CD4-positive, alpha-beta T cell treated with Interleukin-15 for 4 hours (primary cell): ENCODE measurements at regions not wholly inside any gene's neighbourhood (a gene's known extent, or its start where the extent isn't known, plus 50 kb on each side); places are given as distances from the start of the nearest gene placed in this dataset.
"Not testable (repeated sequence)": the region's sequence is repeated elsewhere in the genome, so short reads cannot be mapped to it uniquely, and the experiment has no call there.

ENCODE experiments used
- DNase-seq: peaks from one replicate; pipeline ENCODE4 v3.0.0-alpha.2; 2020; ENCODE audit warnings: low spot score

DNA sequence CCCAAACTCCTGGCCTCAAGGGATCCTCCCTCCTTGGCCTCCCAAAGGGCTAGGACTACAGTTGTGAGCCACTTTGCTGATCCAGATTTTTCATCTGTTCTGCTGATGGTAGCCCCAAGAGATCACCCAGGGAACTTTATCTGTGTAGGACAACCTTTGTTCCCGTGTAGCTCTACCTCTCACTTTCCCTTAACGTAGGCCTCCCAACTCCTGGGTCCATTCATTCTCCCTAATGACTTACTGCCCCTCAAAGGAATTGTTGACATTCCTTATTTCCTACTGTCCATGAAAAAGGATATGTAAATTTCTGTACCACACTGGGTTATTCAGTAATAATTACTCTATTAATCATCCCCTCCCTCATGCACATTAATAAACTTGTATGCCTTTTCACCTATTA is 51.0 kb upstream of the PHF24 start:
- no peak for DNase-seq

DNA sequence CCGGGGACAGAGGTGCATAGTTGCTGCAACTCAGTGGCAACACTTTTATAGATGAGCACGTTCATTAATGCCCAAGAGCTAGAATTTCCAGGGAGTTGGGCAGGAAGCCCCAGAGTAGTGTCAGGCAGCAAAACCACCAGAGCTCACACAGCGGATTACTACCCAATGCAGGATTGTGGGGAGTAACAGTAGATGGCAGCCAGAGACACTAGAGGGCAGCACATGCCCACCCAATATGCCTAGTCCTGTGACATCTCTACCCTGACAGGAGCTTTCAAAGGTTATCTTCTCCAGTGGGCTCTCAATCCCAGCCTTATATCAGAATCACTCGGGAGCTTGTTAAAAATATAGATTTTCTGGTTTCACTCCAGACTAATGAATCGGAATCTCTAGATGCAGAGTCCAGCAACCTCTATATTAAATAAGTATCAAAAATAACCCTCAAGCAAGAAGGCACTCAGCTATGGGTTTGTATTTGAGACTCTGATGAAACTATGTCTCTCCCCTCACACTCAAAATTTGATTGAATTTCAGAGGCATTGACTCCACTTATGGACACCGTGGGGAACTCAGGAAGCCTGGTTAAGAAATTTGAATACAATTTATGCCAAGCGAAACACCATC is 58.4 kb upstream of the PHF24 start:
- peak; percentile 80 for DNase-seq

DNA sequence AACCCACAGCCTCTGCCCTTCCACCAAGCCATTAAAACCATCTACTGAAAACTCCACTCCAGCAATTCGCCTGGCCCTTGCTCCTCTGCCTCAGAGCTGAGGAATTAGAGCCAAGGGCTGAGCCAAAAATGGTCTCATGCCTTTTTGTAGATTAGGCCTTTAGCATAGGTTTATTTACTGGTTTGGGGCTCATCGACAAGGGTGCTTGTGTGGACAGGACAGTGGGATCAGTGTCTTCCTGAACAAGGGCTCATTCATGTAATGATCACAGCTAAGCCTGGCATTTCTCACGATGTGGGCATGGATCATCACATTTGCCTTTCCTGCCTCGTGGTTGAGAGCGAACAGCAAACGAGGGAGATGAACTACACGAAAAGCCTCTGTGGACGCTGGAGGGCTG is 59.2 kb upstream of the PHF24 start:
- DNase-seq = no peak

DNA sequence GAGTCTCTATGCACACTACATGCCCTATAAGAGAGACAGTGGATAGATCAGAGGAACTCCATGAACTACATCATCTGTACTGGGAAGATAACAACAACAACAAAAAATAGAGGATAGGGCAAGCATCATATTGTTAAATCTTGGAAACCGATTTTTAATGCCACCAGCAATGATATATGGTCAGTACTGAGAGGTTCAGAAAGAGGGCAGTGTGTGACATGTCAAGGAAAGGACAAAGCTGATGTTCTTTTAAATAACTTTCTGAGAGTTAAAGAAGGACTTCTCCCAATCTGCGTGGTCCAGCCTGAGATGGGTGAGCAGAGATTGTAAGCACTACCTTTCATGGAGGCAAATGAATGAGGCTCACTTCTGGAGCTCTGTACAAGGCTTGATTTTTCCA is 62.0 kb upstream of the PHF24 start:
- no peak for DNase-seq

DNA sequence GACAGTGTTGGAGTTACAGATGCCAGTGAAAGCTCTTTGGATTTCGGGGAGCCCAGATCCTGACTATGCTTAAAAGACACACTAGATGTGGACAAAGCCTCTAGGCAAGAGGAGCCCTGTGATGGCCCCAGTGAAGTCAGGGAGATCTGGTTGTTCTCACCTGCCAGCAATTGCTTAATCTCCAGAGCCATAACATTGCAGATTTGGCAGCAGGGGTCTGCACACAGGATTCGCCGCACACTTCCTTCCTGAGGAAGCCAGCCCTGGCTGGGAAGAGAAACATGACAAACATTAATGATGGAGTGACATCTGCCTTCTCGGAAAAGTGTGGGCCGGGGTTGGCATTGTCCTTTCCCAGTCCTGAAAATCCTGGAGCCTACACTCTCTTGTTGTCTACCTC is 65.2 kb upstream of the PHF24 start:
- DNase-seq = no peak

DNA sequence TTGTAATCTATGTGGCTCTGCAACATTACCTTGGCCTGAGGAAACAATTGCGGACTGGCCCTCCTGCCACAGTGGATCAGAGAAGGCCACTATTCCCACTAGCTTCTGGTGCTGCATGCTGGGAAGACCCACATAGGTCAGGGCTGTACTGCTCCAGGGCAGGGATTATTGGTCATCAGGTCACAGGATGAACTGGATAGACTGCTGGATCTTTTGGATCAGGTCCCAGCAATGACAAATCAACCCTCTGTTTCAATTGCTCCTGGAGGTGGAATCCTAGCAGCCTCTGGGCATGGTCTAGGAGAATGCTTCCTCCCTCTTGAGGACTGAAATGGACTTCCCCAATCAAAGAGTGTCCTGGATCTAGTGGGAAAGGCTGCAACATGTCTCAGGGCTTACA is 66.7 kb upstream of the PHF24 start:
- DNase-seq = no peak

DNA sequence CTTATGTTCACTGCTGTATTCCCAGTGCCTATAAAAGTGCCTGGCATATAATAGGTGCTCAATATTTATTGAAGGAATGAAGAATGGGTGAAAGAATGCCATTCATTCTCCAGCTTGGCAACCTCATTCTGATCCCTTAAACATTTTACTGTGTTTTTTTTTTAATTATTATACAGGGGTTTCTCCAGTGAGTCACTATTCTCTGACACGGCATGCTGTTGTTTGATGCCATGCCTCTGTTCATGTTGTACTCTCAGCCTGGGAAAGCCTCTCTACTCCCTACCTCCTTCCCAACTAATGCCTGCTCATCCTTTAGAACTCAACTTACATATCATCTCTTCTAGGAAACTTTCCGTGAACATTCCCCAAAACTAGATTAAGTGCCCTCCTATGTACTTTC is 70.2 kb upstream of the PHF24 start:
- DNase-seq = no peak

DNA sequence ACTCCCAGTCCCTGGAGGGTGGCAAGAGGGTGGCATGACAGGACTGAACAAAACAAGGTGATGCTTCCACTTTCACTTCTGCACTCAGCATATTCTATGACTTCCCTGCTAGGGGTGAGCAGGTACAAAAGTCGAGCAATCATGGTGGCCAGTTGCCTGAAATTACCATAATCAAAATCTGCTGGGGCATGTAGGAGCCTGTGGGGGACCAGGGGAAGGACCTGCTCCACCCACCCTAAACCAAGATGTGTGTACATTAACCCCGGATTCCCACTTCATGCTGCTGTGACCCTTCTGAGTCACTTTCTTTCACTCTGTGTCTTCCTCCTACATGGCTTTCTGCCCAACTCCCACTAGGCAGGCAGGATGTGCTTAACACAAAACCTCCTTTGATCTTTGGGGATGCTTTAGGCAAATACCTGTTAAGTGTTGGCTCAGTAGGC is 73.3 kb upstream of the PHF24 start:
- no peak for DNase-seq

DNA sequence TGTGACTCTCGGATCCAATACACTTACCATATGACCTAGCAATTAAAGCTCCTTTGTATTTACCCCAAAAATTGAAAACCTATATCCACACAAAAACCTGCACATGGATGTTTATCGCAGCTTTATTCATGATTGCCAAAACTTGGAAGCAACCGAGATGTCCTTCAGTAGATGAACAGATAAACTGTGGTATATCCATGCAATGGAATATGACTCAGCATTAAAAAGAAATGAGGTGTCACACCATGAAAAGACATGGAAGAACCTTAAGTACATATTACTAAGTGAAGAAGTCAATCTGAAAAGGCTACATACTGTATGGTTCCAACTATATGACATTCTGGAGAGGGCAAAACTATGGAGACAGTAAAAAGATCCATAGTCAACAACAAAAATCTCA is 82.0 kb upstream of the PHF24 start:
- no peak for DNase-seq

DNA sequence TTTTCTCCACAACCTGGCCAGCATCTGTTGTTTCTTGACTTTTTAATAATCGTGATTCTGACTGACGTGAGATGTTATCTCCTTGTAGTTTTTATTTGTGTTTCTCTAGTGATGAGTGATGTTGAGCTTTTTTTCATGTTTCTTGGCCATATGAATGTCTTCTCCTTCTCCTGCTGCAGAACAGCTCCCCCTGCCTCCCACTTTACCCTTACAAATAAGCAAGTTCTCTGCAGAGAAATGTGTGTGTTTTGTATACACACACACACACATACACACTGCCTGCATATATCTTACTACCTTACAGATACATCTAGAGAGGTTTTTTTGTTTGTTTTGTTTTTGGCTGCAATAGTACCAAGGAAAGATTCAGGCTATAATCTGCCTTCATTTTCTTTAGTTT is 88.7 kb upstream of the PHF24 start:
- DNase-seq = no peak

DNA sequence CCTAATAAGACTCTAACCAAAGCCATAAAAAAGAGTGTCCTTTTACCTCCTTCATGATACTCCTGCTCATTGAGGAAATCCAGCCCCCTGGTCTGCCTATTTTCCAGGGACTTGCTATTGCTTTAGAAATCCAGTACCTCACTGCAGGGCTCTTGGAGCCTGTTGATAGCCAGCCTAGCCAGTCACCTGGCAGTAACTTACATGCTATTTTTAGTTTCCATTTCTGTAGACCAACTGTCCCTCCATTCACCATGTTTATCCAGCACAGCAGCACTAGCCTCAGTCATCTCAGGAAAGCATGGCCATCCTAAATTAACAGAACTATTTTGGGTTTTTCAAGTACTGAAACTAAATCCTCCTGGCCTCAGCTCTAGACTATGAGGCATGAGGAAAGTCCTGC is 91.5 kb upstream of the PHF24 start:
- no peak for DNase-seq

DNA sequence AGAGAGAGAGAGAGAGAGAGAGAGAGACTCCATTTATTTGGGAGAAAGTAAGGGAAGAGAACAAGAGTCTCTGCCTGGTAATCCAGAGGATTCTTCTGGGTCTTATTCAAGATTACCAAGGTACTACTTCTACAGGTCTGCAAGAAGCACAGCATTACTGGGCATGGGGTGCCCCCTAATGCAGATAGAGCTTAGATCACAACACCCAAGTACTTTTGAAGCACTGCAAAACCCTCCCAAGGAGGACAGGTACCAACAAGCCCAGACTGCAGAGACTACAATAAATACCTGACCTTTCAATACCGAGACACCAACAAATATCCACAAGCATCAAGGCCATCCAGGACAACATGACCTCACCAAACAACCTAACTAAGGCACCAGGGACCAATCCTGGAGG is 94.7 kb upstream of the PHF24 start:
- no peak for DNase-seq

DNA sequence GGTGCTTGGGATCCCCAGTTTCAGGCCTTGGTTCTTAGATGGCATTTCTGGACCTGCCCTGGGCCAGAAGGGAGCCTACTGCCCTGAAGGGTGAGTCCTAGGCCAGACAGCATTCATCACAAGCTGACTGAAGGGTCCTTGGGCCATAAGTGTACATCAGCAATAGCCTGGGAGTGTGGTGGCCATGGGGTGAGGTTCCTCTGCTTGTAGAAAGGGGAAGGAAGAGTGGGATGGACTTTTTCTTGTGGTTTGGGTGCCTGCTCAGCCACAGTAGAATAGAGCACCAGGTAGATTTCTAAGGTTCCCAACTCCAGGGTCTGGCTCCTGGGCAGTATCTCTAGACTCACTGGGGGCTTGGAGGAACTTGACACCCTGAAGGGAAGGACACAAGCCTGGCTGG is 95.2 kb upstream of the PHF24 start:
- no peak for DNase-seq

DNA sequence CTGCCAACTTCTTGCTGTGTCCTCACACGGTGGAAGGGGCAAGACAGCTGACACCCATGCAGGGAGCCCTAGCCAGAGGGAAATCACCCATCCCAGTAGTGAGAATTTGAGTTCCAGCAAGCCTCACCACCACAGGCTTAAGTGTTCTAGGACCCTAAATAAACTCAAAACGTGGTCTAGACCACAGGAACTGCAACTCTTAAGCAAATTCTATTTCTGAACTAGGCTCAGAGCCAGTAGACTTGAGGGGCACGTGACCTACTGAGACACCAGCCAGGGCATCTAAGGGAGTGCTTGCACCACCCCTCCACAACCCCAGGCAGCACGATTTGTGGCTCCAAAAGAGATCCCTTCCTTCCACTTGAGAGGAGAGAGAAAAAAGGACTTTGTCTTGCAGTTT is 96.0 kb upstream of the PHF24 start:
- no peak for DNase-seq

DNA sequence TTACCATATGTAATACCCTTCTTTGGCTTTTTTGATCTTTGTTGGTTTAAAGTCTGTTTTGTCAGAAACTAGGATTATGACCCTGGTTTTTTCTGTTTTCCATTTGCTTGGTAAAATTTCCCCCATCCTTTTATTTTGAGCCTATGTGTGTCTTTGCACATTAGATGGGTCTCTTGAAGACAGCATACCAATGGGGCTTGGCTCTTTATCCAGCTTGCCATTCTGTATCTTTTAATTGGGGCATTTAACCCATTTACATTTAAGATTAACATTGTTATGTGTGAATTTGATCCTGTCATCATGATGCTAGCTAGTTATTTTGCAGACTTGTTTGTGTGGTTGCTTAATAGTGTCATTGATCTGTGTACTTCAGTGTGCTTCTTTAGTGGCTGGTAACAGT is 103.1 kb upstream of the PHF24 start:
- not testable (repeated sequence) for DNase-seq

DNA sequence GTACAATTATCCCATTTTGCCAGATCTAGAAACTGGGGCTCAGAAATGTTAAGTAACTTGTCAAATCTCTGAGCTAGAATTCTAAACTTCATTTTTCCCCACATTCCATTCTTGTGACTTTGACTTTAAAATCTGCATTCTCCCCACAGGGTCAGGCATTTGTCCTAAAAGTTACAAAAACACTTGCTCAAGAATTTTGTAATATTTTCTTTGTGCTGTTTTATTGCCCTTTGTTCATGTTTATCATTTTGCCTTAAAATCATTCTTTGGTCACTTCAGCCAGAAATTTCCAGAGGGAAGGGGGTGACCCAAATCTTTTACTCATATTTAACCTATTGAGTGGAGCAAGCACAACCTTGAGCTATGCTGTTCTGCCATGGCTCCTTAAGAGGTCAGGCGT is 120.1 kb upstream of the CCL21 start:
- no peak for DNase-seq

DNA sequence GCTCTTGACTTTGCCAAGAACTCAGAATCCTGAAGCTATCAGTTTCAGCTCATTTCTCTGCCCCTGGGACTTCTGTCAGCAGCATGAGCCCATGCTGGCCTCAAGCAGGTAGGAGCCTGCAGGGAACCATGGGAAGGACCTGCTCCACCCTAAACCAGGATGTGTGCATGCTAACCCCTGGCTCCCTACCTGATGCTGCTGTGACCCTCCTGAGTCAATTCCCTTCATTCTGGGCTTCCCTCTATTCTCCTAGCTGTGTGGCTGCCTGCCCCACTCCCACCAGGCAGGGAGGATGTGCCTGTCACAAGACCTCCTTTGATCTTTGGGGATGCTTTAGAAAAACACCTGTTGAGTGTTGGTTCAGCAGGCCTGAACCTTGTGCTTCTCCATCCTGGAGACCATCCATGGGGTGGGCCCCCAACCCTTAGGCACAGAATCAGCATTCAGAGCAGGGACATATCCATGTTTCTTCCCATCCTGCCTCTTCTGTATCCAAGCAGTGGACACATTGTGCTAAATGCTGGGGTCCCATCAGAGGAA is 117.1 kb upstream of the CCL21 start:
- no peak for DNase-seq

DNA sequence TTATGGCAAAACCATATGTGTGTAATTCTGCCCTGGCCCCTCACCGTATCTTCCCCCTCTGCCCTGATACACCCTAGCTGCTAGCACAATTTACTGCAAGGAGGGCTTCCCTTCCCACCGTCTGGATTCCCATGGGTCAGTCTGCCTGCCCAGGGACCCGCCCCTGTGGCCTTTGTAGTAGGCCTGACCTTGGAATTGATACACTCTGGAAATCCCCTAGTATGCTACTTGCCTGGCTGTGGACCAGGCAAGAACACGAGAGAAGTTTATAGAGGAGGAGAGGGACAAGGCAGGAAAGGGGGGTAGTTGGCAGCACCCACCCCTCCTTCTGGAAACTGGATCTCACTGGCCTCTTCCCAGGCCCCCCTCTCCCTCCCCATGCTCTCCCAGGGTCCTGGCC is 115.8 kb upstream of the CCL21 start:
- DNase-seq = no peak

DNA sequence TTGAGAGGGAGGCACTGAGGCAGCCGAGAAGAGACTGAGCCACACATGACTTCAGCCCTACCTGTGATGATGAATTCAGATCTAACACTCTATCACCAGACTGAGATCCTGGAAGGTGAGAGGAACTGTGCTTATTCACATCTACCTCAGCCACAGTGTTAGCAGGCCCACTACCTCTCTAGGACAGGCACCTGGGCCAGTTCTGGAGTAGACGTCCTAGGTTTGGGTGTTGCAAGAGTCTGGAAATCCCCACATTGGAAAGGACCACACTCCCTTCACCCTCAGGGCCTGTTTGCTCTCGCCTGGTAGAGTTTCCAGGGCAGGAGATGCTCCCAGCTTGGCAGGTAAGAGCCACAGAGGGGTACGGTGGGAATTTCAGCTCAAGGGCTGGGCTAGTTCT is 113.8 kb upstream of the CCL21 start:
- no peak for DNase-seq

DNA sequence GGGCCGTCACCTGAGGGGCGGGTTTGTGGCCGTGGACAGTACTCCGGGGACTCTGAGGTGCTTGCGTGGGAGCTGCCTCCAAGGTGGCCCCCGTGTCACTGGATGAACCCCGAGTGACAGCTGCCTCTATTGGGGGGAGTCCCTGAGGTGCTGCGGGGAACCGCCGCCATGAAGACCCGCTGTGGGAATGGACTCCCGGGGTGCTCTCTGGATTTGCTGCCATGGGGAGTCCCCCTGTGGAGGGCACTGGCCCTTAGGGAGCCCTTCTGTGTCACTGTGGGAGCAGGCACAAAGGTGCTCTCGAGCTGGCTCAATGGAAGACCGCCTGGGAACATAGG is 100.2 kb upstream of the CCL21 start:
- no peak for DNase-seq

DNA sequence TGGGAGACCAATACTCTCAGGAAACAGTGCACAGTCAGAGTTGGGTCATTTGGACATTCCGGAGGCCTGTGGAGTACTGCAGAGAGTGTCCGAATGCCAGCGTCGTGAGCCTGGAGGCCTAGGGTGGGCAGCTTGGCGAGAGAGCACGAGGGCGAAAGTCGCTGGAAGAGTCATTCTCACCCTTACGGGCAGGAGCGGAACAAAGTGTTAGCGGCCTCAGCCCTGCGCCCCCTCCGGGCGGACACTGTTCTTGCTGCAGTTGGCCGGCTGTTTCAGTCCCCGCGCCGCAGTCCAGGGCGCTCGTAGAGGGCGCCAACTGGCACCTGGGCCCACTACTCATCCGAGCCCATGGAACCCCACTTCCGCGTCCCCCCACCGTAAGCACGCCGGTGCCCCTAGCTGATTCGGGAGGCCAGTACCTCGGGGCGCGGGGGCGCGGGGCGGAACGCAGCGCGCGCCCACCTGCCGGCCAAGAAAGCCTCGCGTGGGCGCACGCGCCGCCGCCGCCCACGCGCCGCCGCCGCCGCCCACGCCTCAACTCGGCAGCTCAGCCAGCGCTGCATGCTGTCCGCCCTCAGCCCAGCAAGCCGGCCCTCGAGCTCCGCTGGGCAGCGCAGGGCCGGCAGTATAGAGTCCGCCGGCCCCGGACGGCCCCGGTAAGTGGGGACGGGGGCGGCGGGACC is 99.7 kb upstream of the CCL21 start:
- DNase-seq = no peak

DNA sequence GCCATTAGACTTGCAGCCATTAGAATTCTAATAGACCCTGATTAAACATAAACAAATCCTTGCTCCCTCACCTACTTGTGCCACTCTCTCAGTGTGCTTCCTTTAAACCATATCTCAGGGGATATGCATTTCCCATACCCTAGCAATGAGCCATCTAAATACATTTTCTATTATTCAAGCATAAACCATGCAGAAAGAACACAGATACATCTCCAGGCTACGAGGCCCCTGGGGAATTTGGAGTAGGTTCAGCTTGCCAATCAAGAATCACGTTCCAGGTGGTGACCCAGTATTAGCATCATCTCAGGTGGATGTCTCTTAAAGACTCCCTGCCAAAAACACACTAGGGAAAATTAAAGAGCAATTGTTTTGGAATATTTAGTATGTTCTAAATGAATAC is 93.0 kb upstream of the CCL21 start:
- no peak for DNase-seq

DNA sequence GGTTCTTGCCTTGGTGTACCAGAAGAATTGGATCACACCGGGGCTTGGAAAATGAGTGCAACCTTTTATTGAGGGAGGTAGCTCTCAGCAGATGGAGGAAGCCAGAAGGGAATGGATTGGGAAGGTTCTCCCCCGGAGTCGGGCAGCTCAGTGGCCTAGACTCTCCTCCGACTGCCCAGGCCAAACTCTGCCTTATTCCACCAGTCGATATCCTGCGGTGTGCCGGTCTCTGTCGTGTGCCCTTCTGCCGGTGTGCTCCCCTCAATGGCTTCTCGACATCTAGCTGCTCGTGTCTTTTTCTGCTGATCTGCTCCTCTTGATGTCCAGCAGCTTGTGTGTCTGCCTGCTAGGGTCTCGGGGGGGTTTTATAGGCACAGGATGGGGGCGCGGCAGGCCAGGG is 87.4 kb upstream of the CCL21 start:
- no peak for DNase-seq

DNA sequence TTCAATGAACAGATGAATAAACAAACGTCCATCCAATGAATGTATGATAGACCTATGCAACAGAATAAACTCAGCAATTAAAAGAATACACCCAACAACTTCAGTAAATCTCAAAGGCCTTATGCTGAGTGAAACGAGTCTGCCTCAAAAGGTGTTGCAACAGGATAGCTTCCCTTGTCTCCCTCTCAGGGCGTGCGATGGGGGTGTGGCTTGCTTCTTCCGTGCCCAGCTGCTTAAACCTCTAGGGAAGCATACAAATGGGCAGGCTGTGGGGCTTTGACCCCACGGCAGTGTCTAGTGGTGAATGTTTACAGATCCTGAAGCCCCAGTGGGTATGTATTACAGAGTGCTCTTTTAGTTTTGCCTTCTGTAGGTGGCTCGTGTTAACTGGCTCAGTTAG is 87.0 kb upstream of the CCL21 start:
- no peak for DNase-seq
